Stimulated activated naive B cell treated with anti-CD40 and anti-IgM and Interleukin-4, amounts not matched to agents 10 μg/mL and 1 μg/mL and 100 μg/mL, for 72 hours (primary cell): ENCODE measurements at regions not wholly inside any gene's neighbourhood (a gene's known extent, or its start where the extent isn't known, plus 50 kb on each side); places are given as distances from the start of the nearest gene placed in this dataset.
"Not testable (repeated sequence)": the region's sequence is repeated elsewhere in the genome, so short reads cannot be mapped to it uniquely, and the experiment has no call there.

Experiments
- ATAC-seq, 2 donors: fragments of 150-1000 bp; cut with Tn5 transposase; replicated peaks; 2 replicates each; pipeline ENCODE4 v1.10.0; 2021; ENCODE audit warnings: moderate library complexity in 1 of 2
- DNase-seq: peaks from one replicate; pipeline ENCODE4 v3.0.0; 2021
- H3K27ac Mint-ChIP-seq: one replicate; pipeline ENCODE4 v1.8.0; 2022; ENCODE audit warnings: mild to moderate bottlenecking, mixed read lengths
- H3K27me3 Mint-ChIP-seq, 2 donors: one replicate each; pipeline ENCODE4 v1.8.0; 2022; ENCODE audit warnings: mixed read lengths in 2 of 2
- H3K36me3 Mint-ChIP-seq, 2 donors: one replicate each; pipeline ENCODE4 v1.8.0; 2022; ENCODE audit warnings: mixed read lengths in 2 of 2, mild to moderate bottlenecking in 1 of 2
- H3K4me1 Mint-ChIP-seq, 2 donors: one replicate each; pipeline ENCODE4 v1.8.0; 2022; ENCODE audit warnings: mixed read lengths in 2 of 2, mild to moderate bottlenecking in 1 of 2
- H3K4me3 Mint-ChIP-seq, 2 donors: one replicate each; pipeline ENCODE4 v1.8.0; 2022; ENCODE audit warnings: mild to moderate bottlenecking in 2 of 2, mixed read lengths in 2 of 2, moderate library complexity in 1 of 2
- H3K9me3 Mint-ChIP-seq, 2 donors: one replicate each; pipeline ENCODE4 v1.8.0; 2022; ENCODE audit warnings: mixed read lengths in 2 of 2, mild to moderate bottlenecking in 1 of 2

DNA sequence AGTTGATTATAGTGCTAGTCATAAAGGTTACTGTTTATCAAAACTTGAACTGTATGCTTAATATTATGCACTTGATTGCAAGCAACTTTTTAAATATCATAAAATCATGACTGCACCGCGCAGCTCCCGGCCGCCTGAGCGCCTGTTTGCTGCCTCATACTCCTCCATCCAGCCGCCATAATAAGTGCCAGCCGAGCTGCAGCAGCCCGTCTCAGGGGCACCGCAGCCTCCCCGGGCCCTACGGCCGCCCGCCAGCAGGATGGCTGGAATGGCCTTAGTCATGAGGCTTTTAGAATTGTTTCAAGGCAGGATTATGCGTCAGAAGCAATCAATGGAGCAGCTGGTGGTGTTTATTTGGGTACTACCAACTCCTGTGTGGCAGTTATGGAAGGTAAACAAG lies 337.2 kb downstream of the PAX3 start:
- no peak overlapping the region for H3K4me3 Mint-ChIP-seq
- no peak overlapping the region for H3K27ac Mint-ChIP-seq
- H3K4me1 Mint-ChIP-seq: no peaks in the 10 kb centered on the region
- DNase-seq: no peak
- no peaks in the 10 kb centered on the region for H3K27me3 Mint-ChIP-seq
- no peaks in the 10 kb centered on the region for H3K36me3 Mint-ChIP-seq
- H3K9me3 Mint-ChIP-seq: no peaks in the 10 kb centered on the region
- ATAC-seq: no peak

DNA sequence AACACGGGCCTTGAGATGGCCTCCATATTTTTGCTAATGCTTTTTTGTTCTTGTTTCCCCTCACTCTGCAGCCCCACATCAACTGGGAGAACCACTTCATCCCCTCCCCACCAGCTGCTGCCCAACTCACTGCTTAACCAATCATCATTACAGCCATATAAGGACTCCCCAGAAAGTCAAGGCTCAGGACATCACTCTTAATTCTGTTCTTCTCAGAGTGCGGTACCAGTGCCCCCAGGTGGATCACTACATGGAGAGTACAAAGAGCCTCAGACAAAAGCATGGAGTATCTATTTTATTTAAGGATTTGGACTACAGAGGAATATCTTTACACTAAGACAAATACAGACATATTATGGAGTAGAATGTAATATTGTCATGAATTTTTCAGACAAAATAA lies 340.6 kb downstream of the PAX3 start:
- Mint-ChIP-seq H3K4me3 (no peak overlapping the region), H3K9me3 (peaks cover 0 to 1% of the 10 kb centered on the region in 2 donors), H3K36me3 (no peaks in the 10 kb centered on the region), H3K27ac (no peak overlapping the region), H3K27me3 (no peaks in the 10 kb centered on the region), H3K4me1 (no peaks in the 10 kb centered on the region)
- DNase-seq: no peak
- no peak for ATAC-seq

DNA sequence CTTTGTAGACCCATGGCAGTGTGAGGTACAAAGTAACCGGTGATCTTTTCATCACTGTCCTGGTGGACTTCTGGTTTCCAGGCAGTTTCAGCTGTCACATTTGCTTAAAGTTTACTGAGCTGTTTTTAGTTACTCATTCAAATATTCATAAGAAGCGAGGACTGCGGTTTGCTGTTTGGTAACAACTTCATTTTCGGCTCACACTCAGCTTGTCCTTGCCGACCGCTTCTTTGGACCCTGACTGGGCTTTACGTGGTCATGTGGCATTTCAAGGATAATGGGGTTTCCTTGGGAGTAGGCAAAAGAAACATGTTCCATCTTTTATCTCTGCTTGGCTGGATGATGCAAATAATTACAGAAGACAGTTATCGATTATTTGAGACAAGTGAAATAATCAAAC lies 350.7 kb downstream of the PAX3 start:
- Mint-ChIP-seq H3K36me3 (no peaks in the 10 kb centered on the region), H3K9me3 (no peaks in the 10 kb centered on the region), H3K27ac (no peak overlapping the region), H3K27me3 (no peaks in the 10 kb centered on the region), H3K4me3 (no peak overlapping the region), H3K4me1 (no peaks in the 10 kb centered on the region)
- ATAC-seq: no peak
- no peak for DNase-seq

DNA sequence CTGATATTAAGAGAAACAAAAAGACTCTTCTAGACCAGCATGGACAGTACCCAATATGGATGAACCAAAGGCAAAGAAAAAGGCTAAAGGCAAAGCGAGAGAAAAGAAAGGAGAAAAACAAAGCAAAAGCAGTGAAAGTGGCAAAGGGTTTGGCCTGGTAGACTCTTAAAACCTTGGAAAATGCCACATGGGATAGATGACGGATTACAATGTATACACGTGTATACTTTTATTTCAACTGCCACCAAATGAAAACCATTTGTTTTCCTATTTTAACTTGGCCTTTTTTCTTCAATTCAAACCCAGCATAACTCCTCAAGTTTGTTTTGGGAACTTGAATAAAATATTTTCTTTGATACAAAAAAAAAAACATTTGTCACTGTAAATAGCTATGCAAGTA lies 354.3 kb downstream of the PAX3 start:
- not testable (repeated sequence) for H3K4me1 Mint-ChIP-seq, H3K4me3 Mint-ChIP-seq, DNase-seq, H3K9me3 Mint-ChIP-seq, ATAC-seq, H3K27me3 Mint-ChIP-seq, H3K27ac Mint-ChIP-seq, H3K36me3 Mint-ChIP-seq

DNA sequence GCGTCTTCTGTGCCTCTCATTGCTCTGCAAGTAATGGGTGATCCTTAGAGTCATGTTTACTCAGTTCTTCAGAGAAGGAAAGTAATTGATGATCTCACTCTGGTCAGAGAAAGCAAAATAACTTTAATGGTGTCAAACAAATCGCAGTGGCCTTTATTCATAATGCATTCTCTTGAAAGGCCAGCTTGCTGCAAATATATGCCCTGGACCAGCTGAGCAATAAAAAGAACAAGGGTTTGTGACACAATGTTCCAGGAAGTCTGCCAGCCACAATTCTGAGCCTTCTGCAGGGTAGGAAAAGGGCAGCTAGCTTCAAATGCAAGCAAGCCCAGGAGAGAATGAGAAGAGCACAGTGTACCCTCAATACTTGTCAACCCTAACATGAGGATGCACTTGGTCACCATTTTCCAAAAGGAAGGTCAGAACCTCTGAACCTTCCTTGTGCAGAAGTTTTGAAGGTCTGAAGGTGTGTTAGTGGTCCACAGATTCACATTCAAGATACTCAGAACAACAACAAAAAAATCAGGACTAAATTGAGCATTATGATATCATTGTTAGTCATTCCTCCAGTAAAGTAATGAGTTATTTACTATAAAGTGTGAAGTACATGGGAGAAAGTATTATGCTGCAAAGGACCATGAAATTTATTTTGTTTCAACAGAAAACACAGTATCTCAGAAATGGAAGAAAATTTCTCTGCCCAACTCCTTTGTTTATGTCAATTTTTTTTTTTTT lies 355.6 kb downstream of the PAX3 start:
- H3K36me3 Mint-ChIP-seq: no peaks in the 10 kb centered on the region
- no peaks in the 10 kb centered on the region for H3K27me3 Mint-ChIP-seq
- H3K4me3 Mint-ChIP-seq: no peak overlapping the region
- DNase-seq (no peak), ATAC-seq (no peak)
- H3K27ac Mint-ChIP-seq: no peak overlapping the region
- H3K9me3 Mint-ChIP-seq: no peaks in the 10 kb centered on the region
- H3K4me1 Mint-ChIP-seq: no peaks in the 10 kb centered on the region

DNA sequence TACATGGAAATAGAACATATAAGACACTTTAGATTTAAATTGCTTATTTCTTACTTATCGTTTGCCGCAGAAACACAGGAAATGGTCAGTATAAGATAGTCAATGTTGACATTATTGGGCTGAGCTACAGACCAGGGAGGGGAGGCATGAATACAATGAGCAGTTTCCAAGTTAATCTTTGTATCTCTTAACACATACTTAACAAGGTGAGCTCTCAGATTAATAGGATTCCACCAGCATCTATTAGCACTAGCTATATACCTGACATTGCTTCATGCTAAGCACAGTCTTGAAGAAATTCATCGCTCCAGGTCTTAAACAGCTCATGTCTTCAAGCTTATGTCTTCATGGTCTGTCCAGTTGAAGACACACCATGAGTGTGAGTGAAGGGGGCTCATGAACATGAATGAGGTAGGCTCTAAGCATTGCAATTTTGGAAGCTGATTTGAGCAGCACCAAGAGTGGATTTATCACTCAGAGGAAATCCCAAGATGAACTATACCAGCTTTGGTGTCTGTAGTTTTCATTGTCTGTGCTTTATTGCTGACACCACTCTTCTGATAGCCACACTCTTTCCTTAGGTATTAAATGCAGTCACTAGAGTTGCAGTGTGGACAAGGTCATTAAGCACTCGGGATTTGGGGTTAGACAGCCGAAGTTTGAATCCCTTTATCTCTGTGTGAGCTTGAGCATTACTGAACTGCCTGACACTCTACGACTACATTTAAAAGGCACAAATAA lies 359.3 kb upstream of the EPHA4 start:
- no peaks in the 10 kb centered on the region for H3K4me1 Mint-ChIP-seq
- H3K27me3 Mint-ChIP-seq: no peaks in the 10 kb centered on the region
- peaks cover 0 to 2% of the 10 kb centered on the region in 2 donors for H3K9me3 Mint-ChIP-seq
- no peak overlapping the region for H3K4me3 Mint-ChIP-seq
- no peak overlapping the region for H3K27ac Mint-ChIP-seq
- DNase-seq (no peak), ATAC-seq (no peak)
- no peaks in the 10 kb centered on the region for H3K36me3 Mint-ChIP-seq

DNA sequence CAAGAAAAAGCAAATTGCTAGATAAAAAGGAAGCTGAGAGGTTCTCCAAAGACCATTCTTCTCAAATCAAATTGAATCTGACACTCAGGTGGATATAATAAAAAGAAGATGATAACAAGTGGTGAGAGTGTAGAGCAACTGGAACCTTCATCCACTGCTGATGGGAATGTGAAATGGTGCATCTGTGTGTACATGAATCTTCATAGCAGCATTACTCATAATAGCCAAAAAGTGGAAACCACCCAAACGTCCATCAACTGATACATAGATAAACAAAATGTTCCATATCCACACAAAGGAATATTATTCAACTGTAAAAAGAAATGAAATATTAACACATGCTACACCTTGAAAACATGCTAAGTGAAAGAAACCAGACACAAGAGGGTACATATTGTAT lies 357.2 kb upstream of the EPHA4 start:
- Mint-ChIP-seq H3K36me3 (no peaks in the 10 kb centered on the region), H3K4me3 (no peak overlapping the region), H3K4me1 (no peaks in the 10 kb centered on the region), H3K27me3 (no peaks in the 10 kb centered on the region), H3K27ac (no peak overlapping the region), H3K9me3 (peaks cover 0 to 2% of the 10 kb centered on the region in 2 donors)
- DNase-seq: no peak
- ATAC-seq: no peak

DNA sequence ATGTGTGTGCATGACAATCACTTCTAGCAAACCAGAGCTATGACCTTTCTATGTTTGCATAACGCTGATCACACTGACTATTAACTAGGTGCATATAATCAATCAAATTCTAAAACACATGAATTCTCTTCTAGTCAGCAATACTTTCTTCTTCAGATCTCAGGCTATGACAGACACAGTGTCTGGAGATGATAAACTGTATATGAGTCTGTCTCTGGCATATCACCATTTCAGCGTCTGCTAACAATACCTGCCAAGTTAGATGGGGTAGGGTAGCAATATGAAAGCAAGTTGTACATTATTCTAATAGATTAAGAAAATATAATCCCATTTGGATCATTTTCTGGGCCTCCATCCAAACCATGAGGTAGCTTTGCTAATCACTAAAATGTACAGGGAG lies 354.2 kb upstream of the EPHA4 start:
- Mint-ChIP-seq H3K4me3 (no peak overlapping the region), H3K27ac (no peak overlapping the region), H3K36me3 (no peaks in the 10 kb centered on the region), H3K4me1 (no peaks in the 10 kb centered on the region), H3K27me3 (no peaks in the 10 kb centered on the region), H3K9me3 (no peaks in the 10 kb centered on the region)
- ATAC-seq (no peak), DNase-seq (no peak)

DNA sequence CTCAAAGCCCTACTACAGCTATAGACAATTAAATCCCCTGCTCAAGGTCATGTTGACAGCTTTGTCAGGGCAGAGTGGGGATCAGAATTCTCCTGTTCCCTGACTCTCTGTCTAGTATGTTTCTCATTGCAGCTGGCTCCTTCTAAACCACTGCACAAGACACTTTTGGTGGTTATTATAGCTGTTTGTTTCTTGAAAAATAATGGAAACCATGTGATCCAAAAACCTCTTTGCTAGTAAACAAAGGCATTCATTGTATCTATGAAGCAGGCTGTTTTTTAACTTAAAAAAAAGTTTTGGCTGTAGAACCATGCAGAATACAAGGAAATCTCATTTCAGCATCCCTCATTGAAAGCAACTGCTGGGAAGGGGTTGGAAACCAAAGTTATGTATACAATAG lies 352.5 kb upstream of the EPHA4 start:
- Mint-ChIP-seq H3K27me3 (no peaks in the 10 kb centered on the region), H3K27ac (no peak overlapping the region), H3K36me3 (no peaks in the 10 kb centered on the region), H3K4me3 (no peak overlapping the region), H3K9me3 (no peaks in the 10 kb centered on the region), H3K4me1 (no peaks in the 10 kb centered on the region)
- ATAC-seq (no peak), DNase-seq (no peak)

DNA sequence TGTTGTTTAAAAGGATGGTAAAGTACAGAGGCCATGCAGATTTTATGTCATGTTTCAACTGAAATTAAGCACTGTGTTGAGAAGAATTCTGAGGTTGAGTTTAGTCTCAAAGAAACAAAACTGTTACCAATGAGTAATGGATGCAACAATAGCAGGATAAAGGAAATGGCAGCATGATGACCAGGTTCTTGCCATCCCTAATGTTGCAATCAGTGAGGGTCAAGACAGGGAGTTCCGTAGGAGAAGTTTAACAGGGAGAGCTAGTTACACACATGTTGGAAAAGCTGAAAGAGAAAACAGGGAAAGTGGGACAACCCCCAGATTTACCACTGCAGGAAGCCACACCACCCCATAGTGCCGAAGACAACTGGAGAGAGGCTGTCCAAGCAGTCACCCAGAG lies 343.8 kb upstream of the EPHA4 start:
- no peak for ATAC-seq
- Mint-ChIP-seq H3K27me3 (no peaks in the 10 kb centered on the region), H3K27ac (no peak overlapping the region), H3K36me3 (no peaks in the 10 kb centered on the region), H3K4me1 (no peaks in the 10 kb centered on the region), H3K4me3 (no peak overlapping the region), H3K9me3 (peaks cover 0 to 2% of the 10 kb centered on the region in 2 donors)
- DNase-seq: no peak

DNA sequence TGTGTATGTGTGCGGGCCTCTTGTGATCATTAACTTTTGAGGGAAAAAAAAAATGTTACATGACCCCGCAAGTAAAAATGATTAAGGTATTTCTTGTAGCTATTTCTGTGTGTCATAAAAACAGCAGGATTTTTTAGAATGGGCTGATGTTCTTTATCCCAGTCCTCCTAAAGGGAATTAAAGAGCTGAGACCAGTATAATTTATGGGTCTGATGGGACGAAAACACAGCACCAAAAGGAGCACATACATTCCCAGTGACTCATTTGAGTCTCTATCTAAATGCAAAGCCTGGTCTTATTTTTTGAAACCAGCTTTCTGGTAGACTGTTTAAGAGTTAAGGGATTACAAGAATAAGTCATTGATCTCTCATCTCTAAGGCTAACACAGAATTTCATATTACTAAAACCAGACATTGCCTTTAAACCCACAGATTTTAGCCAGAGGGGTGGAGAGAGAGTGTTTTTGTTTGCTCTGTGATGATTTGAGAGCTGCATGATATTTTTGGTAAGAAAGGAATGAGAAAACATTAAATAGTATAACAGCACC lies 342.3 kb upstream of the EPHA4 start:
- H3K9me3 Mint-ChIP-seq: peaks cover 0 to 3% of the 10 kb centered on the region in 2 donors
- no peak overlapping the region for H3K27ac Mint-ChIP-seq
- DNase-seq: no peak
- no peak for ATAC-seq
- H3K4me1 Mint-ChIP-seq: no peaks in the 10 kb centered on the region
- H3K4me3 Mint-ChIP-seq: no peak overlapping the region
- no peaks in the 10 kb centered on the region for H3K27me3 Mint-ChIP-seq
- no peaks in the 10 kb centered on the region for H3K36me3 Mint-ChIP-seq

DNA sequence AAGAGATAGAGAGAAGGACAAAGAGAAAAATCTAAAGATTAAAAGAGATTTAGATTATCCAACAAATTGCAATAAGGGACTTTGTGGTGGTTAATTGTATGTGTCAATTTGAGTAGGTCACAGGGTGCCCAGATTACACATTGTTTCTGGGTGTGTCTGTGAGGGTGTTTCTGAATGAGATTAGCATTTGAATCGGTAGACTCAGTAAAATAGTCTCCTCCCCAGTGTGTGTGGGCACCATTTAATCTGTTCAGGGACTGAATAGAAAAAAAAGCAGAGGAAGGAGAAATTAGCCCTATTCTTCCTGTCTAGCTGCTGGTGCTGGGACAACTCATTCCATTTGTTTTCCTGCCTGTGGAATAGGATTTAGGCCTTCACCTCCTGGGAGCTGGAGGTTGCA lies 339.8 kb upstream of the EPHA4 start:
- Mint-ChIP-seq H3K4me1 (no peaks in the 10 kb centered on the region), H3K36me3 (no peaks in the 10 kb centered on the region), H3K27me3 (no peaks in the 10 kb centered on the region), H3K9me3 (peaks cover 0 to 3% of the 10 kb centered on the region in 2 donors), H3K27ac (no peak overlapping the region), H3K4me3 (no peak overlapping the region)
- DNase-seq (no peak), ATAC-seq (no peak)

DNA sequence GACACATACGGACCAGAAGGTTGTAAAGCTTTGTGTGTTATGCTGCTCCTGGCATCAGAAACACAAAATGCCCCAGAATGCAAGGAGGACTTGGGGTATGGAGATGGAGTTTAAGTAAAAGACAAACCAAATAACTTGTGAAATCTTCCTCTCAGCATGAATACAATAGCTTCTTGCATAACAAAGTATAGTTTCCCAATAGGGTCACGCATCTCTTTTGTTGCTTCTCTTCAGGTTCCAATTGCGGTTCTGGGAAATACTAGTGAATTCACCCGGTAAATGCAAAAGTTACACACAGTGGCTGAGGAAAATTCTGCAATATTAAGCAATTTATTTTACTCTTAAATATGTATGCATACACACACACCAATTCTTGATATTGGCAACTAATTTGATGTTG lies 339.2 kb upstream of the EPHA4 start:
- H3K27me3 Mint-ChIP-seq: no peaks in the 10 kb centered on the region
- H3K9me3 Mint-ChIP-seq: peaks cover 0 to 3% of the 10 kb centered on the region in 2 donors
- ATAC-seq: no peak

DNA sequence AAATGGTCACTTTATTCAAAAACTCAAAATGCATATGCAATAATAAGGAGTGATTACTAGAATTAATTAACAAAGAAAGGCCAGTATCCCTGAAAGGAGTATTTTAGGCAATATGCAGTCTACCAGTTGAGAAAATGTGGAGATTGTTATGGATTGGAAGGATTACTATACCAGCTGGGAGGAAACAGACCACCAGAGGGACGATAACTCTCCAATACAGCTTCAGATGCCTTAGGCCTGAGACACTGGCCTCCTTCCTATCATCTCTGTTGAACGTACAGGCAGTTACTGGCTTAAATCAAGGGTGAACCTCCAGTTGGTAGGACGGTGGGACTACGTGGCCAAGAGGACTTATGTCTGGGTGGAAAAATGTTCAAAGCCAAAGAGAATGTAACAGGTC lies 336.4 kb upstream of the EPHA4 start:
- Mint-ChIP-seq H3K36me3 (no peaks in the 10 kb centered on the region), H3K27ac (no peak overlapping the region), H3K4me1 (no peaks in the 10 kb centered on the region), H3K9me3 (peaks cover 0 to 3% of the 10 kb centered on the region in 2 donors), H3K4me3 (no peak overlapping the region), H3K27me3 (no peaks in the 10 kb centered on the region)
- ATAC-seq: no peak
- no peak for DNase-seq

More for the DNA sequence above, 339.2 kb upstream of the EPHA4 start:
- Mint-ChIP-seq H3K36me3 (no peaks in the 10 kb centered on the region), H3K27ac (no peak overlapping the region), H3K4me3 (no peak overlapping the region), H3K4me1 (no peaks in the 10 kb centered on the region)
- DNase-seq: no peak

DNA sequence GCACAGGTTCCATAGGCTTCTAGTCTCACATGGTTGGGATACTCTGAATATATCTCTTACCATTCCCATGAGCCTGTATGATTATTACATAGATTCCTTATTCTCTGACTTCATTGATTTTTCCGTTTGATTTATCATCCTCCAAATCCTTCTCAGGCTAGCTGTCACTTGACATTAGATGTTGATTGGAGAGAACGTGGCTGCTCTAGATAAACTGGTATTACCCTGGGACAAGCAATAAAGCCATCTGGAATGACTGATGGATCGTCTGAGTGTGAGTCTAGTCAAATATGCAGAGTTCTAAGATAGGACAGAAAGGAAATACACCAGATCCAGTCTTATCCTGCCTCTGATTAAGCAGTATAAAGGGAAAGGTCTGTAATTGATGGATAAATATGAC lies 325.6 kb upstream of the EPHA4 start:
- H3K4me1 Mint-ChIP-seq: no peaks in the 10 kb centered on the region
- peaks cover 0 to 3% of the 10 kb centered on the region in 2 donors for H3K9me3 Mint-ChIP-seq
- no peaks in the 10 kb centered on the region for H3K27me3 Mint-ChIP-seq
- no peak overlapping the region for H3K4me3 Mint-ChIP-seq
- no peak overlapping the region for H3K27ac Mint-ChIP-seq
- ATAC-seq (no peak), DNase-seq (no peak)
- H3K36me3 Mint-ChIP-seq: peaks cover 0 to 2% of the 10 kb centered on the region in 2 donors
